HG03432 (cell line): ENCODE measurements at regions not wholly inside any gene's neighbourhood (a gene's known extent, or its start where the extent isn't known, plus 50 kb on each side); places are given as distances from the start of the nearest gene placed in this dataset.
A peak's percentile ranks its signal among the peaks of the same experiment; 100 is the strongest.

ENCODE experiments used
- ATAC-seq: cut with Tn5 transposase; IDR thresholded peaks from one replicate; pipeline ENCODE4 v1.9.1; 2021; ENCODE audit warnings: mild to moderate bottlenecking, moderate library complexity; ENCODE audit not compliant: unreplicated experiment

GRCh38 chr13:31956980-31957644 lies 74.5 kb upstream of the FRY start:
- no peak for ATAC-seq

GRCh38 chr13:31957772-31958171 lies 73.8 kb upstream of the FRY start:
- no peak for ATAC-seq

GRCh38 chr13:31962731-31963370 lies 68.7 kb upstream of the FRY start:
- ATAC-seq: no peak

GRCh38 chr13:31963631-31964030 lies 67.9 kb upstream of the FRY start:
- ATAC-seq: no peak

GRCh38 chr13:31964168-31964567 lies 67.4 kb upstream of the FRY start:
- ATAC-seq: no peak

GRCh38 chr13:31965361-31966066 lies 66.1 kb upstream of the FRY start:
- peak; percentile 93 for ATAC-seq

GRCh38 chr13:31967155-31967554 lies 64.4 kb upstream of the FRY start:
- no peak for ATAC-seq

- no peak for ATAC-seq
Measured at GRCh38 chr13:31968473-31968872, 63.1 kb upstream of the FRY start.

- no peak for ATAC-seq
Measured at GRCh38 chr13:31970231-31970930, 61.2 kb upstream of the FRY start.

- ATAC-seq: no peak
Measured at GRCh38 chr13:31972453-31972852, 59.1 kb upstream of the FRY start.

- no peak for ATAC-seq
Measured at GRCh38 chr13:31978021-31978420, 53.6 kb upstream of the FRY start.

- no peak for ATAC-seq
Measured at GRCh38 chr13:31980830-31981229, 50.7 kb upstream of the FRY start.
